GM19438 (cell line): ENCODE measurements at regions not wholly inside any gene's neighbourhood (a gene's known extent, or its start where the extent isn't known, plus 50 kb on each side); places are given as distances from the start of the nearest gene placed in this dataset.
"Not testable (repeated sequence)": the region's sequence is repeated elsewhere in the genome, so short reads cannot be mapped to it uniquely, and the experiment has no call there.

Experiments used
- ATAC-seq: cut with Tn5 transposase; IDR thresholded peaks from one replicate; pipeline ENCODE4 v1.9.1; 2021; ENCODE audit warnings: low read depth; ENCODE audit not compliant: unreplicated experiment

GRCh38 chr12:75944097-75944904 is 87.3 kb downstream of the PHLDA1 start:
- peak; percentile 86 for ATAC-seq

- ATAC-seq = no peak
These were observed 87.9 kb downstream of the PHLDA1 start for GRCh38 chr12:75943730-75944096.

- ATAC-seq = not testable (repeated sequence)
These were observed 89.9 kb downstream of the PHLDA1 start for GRCh38 chr12:75941661-75942060.

- ATAC-seq = no peak
These were observed 92.4 kb downstream of the PHLDA1 start for GRCh38 chr12:75939016-75939642.

- ATAC-seq = no peak
These were observed 93.4 kb downstream of the PHLDA1 start for GRCh38 chr12:75938189-75938588.

GRCh38 chr12:75937486-75937885 is 94.1 kb downstream of the PHLDA1 start:
- ATAC-seq = no peak

GRCh38 chr12:75936515-75937440 is 94.8 kb downstream of the PHLDA1 start:
- ATAC-seq = no peak

- no peak for ATAC-seq
These were observed 95.9 kb downstream of the PHLDA1 start for GRCh38 chr12:75935539-75936242.

- ATAC-seq = no peak
These were observed 98.5 kb downstream of the PHLDA1 start for GRCh38 chr12:75933101-75933500.

GRCh38 chr12:75932241-75932640 is 99.3 kb downstream of the PHLDA1 start:
- no peak for ATAC-seq

- no peak for ATAC-seq
These were observed 107.5 kb downstream of the PHLDA1 start for GRCh38 chr12:75923964-75924666.

- no peak for ATAC-seq
These were observed 108.5 kb downstream of the PHLDA1 start for GRCh38 chr12:75922944-75923642.

- no peak for ATAC-seq
These were observed 109.8 kb downstream of the PHLDA1 start for GRCh38 chr12:75921622-75922289.

GRCh38 chr12:75917715-75918114 is 113.9 kb downstream of the PHLDA1 start:
- no peak for ATAC-seq

- peak; percentile 71 for ATAC-seq
These were observed 114.5 kb downstream of the PHLDA1 start for GRCh38 chr12:75917083-75917482.

GRCh38 chr12:75913502-75914351 is 117.8 kb downstream of the PHLDA1 start:
- ATAC-seq = no peak

- ATAC-seq = no peak
These were observed 121.6 kb downstream of the PHLDA1 start for GRCh38 chr12:75909714-75910656.
